ENCODE measurements at regions not wholly inside any gene's neighbourhood (a gene's known extent, or its start where the extent isn't known, plus 50 kb on each side); places are given as distances from the start of the nearest gene placed in this dataset.

DNA sequence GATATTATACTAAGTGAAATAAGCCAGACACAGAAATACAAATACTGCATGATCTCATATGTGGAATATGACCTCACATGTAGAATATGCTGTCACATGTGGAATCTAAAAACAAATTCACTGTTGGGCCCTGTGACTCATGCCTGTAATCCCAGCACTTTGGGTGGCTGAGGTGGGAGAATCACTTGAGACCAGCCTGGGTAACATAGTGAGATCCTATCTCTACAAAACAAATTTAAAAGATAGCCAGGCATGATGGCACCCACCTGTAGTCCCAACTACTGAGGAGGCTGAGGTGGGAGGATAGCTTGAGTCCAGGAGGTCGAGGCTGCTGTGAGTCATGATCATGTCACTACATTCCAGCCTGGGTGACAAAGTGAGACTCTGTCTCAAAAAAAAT is 160.3 kb downstream of the PTEN start:
- DNase-seq = no peak

DNA sequence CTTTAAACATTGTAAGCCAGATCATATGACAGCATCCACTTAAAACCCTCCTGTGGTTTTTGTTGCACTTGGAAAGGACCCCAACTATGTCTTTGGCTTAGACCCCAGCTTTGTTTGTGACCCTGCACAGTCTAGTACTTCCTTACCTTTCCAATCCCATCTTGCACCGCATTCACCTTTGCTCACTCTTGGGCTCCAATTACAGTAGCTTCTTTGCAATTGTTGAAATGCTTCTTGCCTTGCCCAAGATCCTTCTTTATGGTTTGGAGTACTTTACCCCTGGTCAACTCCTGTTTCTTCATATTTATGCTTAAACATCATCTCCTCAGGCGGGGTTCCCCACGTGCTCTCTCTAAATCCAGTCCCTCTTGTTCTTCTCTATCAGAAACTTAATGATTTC is 162.6 kb downstream of the PTEN start:
- no peak for DNase-seq

DNA sequence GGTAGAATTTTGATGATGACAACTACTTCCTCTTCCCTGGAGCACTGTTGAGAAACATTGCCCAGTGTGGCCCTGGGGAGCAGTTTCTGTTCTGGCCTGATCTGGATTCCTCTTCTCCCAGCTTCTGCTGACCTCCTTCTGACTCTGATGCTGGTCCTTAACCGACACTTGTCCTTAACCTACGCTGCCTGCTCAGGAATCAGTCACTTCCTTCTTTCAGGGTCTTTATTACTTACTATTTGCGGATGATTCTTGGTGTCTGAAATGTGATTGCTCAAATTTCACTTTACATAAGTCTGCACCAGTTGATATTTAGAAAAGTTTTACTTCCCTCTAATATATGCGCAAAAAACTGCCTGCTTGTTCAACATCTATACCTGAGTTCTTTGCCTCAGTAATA is 164.1 kb downstream of the PTEN start:
- DNase-seq = no peak

DNA sequence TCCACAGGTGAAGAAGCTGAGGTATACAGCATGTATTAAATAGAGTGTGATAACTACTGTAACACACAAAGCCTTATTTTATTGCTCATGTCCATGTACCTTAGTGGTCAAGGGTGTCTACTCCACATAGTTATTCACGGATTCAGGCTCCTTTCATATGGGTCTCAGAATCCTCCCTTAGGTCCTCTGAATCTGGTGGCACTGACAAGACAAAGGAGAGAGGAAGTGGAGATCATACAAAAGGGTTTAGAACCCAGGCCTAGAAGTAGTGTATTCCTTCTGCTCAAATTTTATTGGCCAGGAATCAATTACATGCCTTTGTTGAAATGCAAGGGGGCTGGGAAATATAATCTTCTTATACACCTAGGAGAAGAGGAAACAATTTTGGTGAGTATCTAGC is 164.6 kb downstream of the PTEN start:
- DNase-seq = no peak

DNA sequence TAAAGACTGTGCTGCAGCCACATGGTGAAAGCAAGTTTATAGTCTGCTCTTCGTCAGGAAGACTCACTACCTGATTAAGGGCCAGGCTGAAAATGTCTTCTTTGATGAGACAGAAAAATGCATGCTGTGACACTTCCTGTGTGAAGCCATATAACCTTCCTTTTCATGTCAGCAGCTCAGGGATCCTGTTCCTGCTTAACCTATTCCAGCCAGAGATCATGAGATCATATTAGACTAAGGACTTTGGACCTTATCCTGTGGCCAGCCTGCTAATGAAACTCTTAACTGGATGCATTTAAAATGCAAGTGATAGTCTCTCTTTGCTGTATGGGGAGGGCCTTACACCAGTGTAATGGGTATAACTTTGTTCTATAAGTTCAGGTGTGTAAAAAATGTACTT is 165.2 kb downstream of the PTEN start:
- peak; percentile 14 for DNase-seq

DNA sequence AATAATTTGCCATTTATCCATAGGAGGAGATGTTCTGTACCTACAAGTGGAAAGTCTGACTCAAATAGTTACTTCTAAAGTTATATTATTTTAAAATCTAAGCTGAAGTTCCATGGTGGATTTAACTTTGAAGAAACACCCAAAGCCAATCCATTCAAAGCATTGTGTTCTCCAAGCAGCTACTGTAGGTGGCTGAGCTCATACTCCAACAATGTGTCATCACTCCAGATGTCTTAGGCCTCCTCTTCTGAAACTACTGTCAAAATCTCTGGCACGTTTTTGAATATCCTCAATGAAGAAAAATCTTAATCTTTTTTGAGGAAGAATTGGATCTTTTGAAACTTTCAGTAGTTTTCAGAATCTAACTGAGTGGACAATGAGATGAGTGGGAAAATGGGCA is 169.1 kb downstream of the PTEN start:
- no peak for DNase-seq

DNA sequence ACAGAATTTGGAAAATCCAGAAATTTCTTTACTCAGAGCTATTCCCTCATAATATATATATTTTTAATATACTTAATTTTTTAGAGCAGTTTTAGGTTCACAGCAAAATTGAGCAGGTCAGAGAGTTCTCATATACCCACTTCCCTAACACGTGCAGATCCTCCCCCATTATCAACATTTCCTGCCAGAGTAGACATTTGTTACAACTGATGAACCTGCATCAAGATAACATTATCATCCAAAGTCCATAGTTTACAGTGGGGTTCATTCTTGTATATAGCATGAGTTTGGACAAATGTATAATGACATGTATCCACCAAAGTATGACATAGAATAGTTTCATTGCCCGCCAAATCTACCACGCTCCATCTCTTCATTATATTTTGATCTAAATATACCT is 170.0 kb downstream of the PTEN start:
- no peak for DNase-seq

DNA sequence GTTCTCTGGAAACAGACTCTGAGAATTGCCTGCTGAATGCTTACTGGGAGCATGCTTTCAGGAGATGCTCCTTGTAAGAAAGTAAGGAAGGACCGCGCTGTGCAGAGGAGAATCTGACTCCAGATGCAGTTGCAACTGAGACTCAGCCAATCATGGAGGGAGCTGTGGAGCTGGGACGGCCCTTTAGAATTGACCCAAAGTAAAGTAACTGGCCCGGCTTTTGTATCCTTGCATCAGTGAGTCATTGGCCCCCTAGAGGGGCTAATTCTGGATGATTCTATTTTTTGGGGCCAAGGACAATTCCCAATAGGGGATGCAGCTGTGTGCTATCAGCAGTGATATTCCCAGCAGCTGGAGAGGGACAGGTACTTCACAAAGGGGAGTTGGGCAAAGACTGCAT is 170.4 kb downstream of the PTEN start:
- DNase-seq = no peak

DNA sequence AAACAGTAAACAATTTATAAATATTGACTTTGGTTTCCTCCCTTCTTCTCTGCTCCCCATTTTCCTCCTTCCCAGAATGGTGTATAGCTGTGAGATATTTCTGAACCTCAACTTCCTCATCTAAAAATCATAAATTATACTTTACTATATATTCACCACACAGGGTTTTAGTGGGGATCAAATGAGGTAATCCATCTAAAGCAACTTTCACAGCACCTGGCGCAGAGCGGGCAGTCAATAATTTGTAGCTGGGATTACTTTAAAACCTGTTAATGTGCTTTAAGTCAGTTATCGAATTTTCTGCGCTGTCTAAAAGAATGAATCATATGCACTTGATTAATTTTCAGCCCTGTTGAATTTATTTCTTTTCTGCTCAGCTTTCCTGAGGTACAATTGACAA is 172.7 kb downstream of the PTEN start:
- no peak for DNase-seq

DNA sequence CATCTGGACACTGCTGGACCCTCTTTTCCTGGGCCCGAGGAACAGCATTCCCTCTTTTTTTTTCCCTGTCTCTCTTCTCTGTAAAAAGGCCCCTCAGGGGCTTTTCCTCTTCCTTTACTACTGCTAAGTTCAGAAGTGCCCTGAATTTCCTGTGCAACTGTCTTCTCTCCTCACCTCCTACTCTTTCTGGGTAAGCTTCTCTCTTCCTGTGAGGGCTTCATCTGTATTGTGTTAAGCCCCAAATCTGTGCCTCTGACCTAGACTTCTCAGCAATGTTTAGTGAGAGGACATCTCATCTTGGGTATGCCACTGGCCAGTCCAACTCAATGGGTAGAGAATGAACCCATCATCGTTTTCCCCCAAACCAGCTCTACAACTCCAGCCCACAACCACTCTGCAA is 174.2 kb downstream of the PTEN start:
- no peak for DNase-seq

DNA sequence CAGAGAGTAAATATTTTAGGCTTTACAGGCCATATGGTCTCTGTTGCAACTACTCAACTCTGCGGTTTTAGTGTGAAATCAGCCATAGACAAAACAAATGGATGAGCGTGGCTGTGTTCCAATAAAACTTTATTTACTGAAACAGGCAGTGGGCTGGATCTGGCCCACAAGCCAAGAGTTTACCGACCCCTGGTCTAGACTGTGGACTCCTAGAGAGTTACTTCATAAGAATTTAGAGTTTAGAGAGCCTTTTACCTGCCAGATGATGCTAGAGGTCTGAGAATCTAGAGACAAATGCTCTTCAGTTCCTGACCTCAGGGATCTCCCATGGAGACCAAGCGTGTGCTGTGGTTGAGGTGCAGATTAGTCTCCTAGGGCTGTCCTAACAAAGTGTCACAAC is 174.8 kb downstream of the PTEN start:
- no peak for DNase-seq

DNA sequence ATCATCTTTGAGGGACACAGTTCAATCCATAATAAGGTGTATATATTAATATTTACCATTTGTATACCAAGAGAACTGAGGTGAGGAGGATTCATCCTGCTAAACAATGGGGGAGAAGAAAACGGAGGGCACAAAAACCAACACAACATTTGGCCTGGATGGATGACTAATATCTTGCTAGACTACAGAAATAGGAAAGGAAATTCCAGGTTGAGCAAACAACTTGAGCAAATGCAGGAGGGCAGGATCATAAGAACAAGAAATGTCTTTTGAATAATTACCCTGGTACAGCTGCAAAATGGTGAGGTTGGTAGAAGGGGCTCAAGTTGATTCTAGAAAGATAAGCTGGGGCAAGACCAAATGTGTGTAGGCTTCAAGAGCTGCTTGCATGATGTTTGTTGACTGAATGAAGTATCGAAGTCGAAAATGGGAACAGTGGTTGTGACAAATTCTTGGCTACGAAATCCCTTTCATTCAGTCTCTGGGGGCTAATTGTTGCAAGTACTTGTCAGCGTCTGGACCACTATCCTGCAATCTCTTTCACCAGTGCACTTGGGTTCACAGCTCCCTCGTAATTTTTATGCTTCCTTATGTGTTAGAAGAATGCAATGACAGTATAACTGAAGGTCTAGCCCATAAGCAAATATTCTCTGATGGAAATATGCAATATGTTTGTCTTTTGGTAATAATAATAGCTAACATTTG is 176.2 kb downstream of the PTEN start:
- no peak for DNase-seq

DNA sequence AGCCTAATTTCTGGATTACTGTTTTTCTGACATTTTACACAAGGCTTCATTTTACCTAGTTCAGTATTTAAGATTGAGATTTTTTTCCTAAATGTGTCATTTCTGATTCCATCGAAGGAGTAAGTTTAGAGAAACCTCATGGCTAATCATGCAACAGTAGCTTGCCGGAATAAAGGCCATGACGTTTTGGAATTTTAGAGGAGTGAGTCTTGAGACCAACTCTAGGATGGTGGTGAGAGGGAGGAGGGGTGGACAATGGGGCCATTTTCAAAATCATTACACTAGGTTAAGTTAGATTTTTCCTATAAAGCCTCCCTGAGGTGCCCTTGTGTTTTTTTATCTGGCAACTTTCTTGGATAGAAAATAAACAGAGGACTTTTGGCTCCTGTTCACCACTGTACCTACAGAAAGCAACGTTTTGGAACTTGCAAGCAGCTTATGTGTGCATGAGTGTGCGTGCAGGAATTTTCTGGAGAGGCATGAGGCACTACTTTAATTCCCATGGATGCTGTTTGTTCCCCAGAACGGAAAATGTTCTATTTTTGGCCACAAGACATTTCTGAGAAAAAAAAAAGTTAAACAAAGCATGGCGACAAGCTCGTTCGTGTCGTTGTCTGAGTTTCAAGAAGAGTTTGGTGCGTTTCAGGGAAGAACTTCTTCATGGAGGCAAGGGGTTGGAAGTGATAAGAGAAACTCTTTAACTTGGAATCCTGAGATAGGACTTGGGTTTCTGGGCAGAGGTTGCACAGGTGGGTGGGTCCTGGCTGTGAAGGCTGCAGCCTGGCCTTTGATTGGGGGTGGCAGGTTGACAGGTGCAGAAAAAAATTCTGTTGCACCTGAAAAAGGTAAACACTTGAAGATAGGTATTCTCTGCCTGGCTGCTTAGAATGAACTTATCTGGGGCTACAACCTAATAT is 178.1 kb downstream of the PTEN start:
- DNase-seq = no peak

DNA sequence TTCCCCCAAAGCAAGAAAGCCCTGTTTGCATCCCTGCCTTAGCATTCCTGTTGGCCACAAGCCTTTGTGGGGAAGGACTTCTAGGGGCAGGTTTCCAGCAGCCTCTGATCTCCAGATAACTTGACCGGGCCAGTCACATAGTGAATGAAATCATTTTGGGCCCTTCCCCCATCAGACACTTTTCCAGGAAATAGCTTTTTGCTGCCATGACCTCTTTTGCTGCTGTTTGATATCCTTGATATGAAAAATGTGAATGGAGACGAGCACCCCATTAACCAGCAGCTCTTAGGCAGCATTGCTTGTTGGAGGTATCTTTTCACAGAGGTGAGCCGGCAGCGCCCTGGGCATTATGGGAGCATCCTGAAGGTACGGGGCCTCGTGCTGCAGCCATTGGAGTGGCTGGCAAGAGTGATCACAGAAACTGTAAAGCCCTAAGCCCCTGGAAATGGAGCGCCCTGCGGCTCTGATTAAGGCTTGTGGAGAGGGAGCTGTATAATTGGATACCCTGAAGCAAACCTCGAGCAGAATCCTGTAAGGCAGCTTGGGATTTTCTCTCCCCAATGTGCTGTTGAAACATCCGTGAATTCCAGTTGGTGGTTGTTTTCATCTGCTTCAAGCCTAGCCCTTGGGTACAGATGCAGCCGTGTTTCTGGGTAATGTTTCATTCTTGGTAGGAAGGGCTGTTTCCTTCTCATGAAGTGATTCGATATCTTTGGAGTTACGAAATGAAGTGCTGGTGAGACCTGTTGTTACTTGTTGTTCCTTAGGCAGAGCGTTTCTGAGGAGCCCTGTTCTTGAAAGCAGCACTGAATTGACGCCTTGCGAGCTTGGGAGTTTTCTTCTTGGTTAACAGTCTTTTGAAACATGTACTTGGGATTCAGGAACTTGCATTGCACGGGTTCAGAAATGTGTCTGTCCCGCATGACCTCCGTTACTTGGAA is 179.0 kb downstream of the PTEN start:
- no peak for DNase-seq

DNA sequence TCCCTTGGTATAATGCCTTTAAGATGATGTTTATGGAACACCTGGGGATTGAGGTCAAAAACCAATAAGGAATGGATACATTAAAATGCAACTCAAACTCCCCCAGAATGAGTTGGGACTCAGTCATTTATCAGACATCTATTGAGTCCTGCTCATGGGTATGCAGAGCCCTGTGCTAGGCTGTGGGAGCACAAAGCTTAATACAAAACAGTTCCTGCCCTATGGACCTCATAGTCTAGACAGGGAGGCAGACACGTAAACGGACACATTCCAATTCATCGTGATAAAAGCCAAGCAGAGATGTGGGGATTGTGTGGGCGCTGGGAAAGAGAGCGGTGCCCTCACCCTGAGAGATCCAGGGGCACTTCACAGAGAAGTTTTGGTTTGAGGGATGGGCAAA is 181.7 kb downstream of the PTEN start:
- no peak for DNase-seq

DNA sequence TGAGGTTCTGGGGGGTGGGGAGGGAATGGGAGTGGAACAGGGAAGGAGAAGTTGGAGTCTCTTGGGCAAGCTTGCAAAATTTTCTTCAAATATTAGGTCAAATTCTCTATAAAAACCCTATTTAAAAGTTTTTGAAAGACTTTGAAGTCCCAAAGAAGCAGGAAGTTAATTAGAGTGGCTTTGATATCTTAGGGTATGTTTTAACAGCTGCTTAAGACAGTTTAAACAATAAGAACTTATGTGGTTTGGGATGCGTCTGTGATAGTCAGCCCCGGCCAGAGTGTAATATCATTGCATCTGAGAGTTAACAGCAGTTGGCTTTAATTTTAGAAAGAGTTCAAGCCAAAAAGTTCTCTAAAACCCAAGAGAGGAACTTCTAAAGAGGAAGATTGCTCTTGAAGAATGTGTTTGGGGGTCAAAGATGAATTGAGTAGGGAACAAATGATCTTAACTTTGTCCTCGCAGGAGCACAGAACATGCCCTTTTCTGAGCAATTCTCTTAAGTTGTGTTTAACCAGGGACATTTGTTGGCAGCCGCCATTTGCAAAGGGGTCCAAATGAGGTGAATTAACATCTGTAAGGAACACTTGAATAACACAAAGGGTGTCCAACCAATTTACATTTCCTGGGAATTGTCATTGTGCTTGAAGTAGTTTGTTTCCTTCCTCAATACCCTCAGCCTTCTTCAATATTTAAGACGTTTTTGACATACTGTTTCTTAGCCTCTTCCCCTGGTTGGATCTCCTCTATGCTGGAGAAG is 182.4 kb downstream of the PTEN start:
- DNase-seq = no peak

DNA sequence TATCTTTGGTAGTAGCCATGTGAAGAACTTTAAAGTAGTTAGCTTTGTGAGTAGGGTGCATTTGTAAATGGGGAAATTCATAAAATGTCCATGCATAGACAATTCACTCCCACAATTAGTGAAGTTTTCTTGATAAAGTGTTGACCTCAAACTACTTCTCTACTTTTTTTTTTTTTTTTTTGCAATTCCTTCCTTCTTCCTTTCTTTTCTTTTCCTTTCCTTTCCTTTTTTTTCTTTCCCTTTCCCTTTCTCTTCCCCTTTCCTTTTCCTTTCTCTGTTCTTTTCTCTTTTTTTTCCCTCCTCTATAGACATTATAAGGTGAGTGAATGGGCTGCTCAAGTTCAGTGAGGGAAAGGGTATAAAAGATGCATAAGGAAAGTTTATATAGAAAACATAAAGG is 184.2 kb downstream of the PTEN start:
- DNase-seq = no peak

DNA sequence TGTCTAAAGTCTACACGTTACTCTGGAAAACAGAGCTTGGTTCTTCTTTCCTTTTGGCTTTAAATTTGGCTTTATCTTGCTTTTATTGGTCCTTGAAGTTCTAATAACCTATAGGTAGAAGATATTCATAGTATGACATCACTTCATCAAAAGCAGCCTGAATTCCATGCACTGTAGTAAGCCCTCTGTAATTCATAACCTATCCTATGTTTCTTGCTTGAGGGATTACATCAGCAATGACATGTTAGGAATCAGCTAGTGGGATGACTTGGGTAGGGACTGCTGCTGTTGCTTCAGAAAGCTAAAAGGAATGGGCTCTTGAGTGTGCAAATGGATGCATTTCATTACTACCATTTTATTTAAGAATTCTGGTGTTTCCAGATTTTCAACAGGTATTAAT is 184.9 kb downstream of the PTEN start:
- DNase-seq = no peak

DNA sequence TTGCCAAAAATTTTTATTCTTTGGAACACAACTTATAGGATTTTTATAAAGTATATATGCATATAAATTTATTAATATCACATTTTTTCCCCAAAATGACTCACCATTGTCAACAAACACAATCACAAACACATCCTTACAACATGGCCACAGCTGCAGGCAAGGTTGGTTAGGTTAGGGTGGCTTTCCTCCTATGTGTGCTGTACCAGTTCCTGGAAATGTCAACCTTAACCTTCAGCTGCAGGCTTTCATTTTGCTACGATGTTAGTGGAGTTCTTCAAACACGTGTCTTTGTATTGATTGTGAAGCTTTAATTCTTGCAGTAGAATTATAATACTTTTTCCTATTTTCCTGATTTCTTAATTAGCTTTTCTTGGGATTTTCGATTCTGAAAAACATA is 185.8 kb downstream of the PTEN start:
- no peak for DNase-seq

DNA sequence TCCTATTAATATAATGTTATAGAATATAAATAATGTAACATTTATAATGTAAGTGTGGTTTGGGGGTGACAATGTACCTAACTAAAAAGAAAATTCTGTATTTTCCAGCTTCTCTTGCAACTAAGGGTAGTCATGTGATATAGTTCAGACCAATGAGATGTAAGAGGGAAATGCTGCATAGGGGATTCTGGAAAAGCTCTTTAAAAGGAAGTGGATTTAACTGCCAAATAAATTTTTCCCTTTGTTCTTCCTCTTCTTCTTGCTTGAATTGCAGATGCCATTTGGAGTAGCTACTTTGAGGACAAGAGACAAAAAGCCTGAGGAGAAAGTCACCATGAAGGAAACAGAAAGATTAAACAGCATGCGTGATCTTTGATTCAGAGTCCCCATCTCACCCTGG is 194.3 kb downstream of the PTEN start:
- DNase-seq = no peak

DNA sequence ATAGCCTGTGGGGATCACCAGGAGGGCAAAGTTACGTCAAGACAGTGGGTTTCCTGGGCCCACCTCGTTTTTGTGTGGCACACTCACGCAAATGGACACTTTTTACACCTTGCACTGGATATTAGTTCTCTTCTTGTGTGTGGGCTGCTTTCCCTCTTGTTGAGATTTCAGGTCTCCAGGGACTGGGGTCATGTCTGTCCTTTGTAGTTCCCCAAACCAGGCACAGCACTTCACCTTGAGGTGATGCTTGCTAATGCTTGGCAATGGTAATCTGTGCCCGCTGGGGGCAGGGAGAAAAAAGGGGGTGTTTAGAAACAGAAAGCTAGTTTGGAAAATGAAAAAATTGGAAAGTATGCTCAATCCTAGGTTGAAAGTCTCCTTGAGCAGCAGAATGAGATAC is 195.3 kb downstream of the PTEN start:
- no peak for DNase-seq

DNA sequence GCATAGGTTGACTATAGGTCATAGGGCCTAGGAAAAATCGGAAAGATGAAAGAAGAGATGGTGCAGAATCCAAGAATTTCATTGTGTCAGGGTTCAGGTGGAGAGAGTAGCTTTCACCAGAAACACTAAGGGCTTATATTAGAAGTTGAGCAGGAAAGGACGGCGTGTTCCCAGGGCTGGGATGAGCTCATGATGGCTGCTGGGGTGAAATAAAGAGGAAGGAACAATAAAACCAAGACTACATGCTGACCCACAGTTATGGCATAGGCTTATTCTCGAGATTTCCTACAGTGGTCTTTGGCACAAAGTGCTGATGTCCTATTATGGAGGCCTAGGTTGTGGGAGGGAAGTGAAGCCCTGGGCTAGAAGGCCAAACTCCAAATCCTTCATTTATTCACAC is 195.8 kb downstream of the PTEN start:
- DNase-seq = no peak

DNA sequence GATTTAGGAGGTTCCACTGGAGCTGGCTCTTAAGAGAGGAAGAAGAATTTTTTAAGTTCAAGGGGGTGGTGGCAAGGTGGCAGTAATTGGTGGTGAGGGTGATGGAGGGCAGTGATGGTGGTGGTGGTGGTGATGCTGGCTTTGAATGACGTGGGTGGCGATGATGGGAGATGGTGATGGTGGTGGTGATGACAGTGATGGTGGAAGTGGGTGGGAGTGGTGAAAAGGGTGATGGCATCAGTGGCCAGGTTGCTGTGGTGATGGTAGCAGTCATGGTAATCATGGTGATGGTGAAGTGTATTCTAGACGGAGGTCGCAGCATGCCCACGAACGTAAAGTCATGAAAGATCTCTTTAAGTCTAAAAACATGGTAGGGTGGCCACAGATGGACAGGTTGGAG is 197.3 kb downstream of the PTEN start:
- no peak for DNase-seq
